Thoracic aorta (tissue), 2 donors: ENCODE measurements at regions not wholly inside any gene's neighbourhood (a gene's known extent, or its start where the extent isn't known, plus 50 kb on each side); places are given as distances from the start of the nearest gene placed in this dataset.

ENCODE experiments used
- ATAC-seq: fragments of 150-250 bp; one replicate; pipeline ENCODE4 v1.8.0; 2017; ENCODE audit warnings: low read depth; ENCODE audit not compliant: insufficient number of reproducible peaks, low FRiP score
- DNase-seq: peaks from one replicate; pipeline ENCODE4 v3.0.0-alpha.2; 2020; ENCODE audit warnings: low spot score
- H3K27ac ChIP-seq, 2 donors: fragments of 200-600 bp; sonication (generic); 1 replicate in 1 of 2; 2 replicates in 1 of 2; pipeline ENCODE4 v1.5.1; 2016; ENCODE audit warnings: mild to moderate bottlenecking in 2 of 2, moderate library complexity in 2 of 2
- H3K27me3 ChIP-seq: fragments of 200-600 bp; sonication (generic); replicated peaks from 2 replicates; pipeline ENCODE4 v1.6.0; 2016; ENCODE audit warnings: mild to moderate bottlenecking; ENCODE audit not compliant: insufficient read depth
- H3K36me3 ChIP-seq: fragments of 200-600 bp; sonication (generic); one replicate; pipeline ENCODE4 v1.5.1; 2016
- H3K4me1 ChIP-seq, 2 donors: fragments of 200-600 bp; sonication (generic); 1 replicate in 1 of 2; 2 replicates in 1 of 2; pipeline versions ENCODE4 v1.5.1 to v1.6.0; 2016; ENCODE audit warnings: low read depth in 2 of 2, mild to moderate bottlenecking in 1 of 2; ENCODE audit not compliant: control insufficient read depth in 1 of 2
- H3K4me3 ChIP-seq: fragments of 200-600 bp; sonication (generic); 2 replicates; pipeline ENCODE4 v1.5.1; 2016; ENCODE audit warnings: mild to moderate bottlenecking
- H3K9me3 ChIP-seq: fragments of 200-600 bp; sonication (generic); 2 replicates; pipeline ENCODE4 v1.5.1; 2016
- CTCF ChIP-seq: fragments of 200-600 bp; sonication (generic); IDR thresholded peaks from one replicate; pipeline ENCODE4 v1.5.1; 2019; ENCODE audit warnings: antibody characterized with exemption

- no peaks in the 10 kb centered on the region for H3K9me3 ChIP-seq
- H3K4me1 ChIP-seq: peaks cover 0 to 6% of the 10 kb centered on the region in 2 donors
- no peak for DNase-seq
- H3K4me3 ChIP-seq: no peak overlapping the region
- no peaks in the 10 kb centered on the region for H3K27me3 ChIP-seq
- TF ChIP-seq CTCF: no peak
- no peaks in the 10 kb centered on the region for H3K36me3 ChIP-seq
- ATAC-seq: no peak
- H3K27ac ChIP-seq: no peak overlapping the region
Measured at GRCh38 chr15:67901922-67902321, 62.1 kb upstream of the RNU6-1 start.

DNA sequence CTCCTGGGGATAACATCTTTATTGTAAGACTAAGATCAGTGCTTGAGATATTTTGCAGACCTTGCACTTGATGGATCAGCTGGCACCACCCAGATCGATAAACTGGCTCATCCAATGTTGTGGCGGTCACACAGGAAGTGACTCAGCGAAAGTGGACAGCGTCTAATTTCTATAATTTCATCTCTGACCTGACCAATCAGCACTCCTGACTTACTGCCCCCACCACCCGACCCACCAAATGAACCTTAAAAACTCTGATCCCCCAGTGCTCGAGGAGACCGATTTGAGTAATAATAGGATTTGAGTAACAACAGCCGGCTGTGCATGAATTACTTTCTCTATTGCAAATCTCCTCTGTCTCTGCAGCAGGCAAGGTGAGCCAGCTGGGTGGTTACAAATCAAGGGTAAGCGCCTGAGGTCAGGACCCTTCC is 62.7 kb upstream of the RNU6-1 start:
- no peaks in the 10 kb centered on the region for H3K36me3 ChIP-seq
- H3K27me3 ChIP-seq: no peaks in the 10 kb centered on the region
- no peak overlapping the region for H3K27ac ChIP-seq
- no peak for DNase-seq
- TF ChIP-seq CTCF: no peak
- H3K4me1 ChIP-seq: peaks cover 0 to 2% of the 10 kb centered on the region in 2 donors
- H3K4me3 ChIP-seq: no peak overlapping the region
- ATAC-seq: no peak
- no peaks in the 10 kb centered on the region for H3K9me3 ChIP-seq

DNA sequence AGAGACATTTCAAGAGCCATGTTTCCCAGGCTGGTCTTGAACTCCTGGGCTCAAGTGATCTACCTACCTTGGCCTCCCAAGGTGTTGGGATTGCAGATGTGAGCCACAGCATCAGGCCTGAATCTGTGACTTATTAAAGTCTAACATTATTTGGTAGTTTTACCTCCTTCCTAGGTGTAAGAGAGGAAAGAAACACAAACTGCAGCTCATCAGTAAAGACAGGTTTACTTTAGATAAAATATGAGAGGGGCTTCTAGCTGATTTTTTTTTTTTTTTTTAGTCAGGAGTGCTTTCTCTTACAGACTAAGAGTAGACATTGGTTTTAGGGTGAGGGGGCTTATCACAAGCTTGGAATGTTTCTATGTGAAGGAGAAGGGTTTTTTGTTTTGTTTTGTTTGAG is 63.9 kb upstream of the RNU6-1 start:
- Histone ChIP-seq H3K4me3 (no peak overlapping the region), H3K27ac (no peak overlapping the region), H3K9me3 (no peaks in the 10 kb centered on the region), H3K27me3 (no peaks in the 10 kb centered on the region), H3K36me3 (no peaks in the 10 kb centered on the region), H3K4me1 (no peaks in the 10 kb centered on the region)
- TF ChIP-seq CTCF: no peak
- DNase-seq: no peak
- ATAC-seq: no peak

DNA sequence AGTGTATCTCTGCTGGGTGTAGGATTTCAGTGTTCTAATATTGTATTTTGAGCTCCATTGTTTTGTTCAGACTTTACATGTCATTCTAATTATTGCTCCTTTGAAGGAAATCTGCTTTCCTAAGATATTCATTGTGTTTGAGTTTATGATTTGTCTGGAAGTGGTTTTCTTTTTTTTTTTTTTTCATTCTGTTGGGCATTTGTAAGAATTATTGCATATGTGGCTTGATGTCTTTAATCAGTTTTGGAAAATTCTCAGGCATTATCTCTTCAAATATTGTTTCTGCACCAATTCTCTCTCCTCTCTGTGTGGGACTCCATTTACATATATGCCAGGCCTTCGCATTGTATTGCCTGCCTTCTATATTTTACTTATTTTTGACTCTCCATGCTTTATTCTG is 65.8 kb upstream of the RNU6-1 start:
- no peak for DNase-seq
- no peaks in the 10 kb centered on the region for H3K36me3 ChIP-seq
- TF ChIP-seq CTCF: no peak
- ATAC-seq: no peak
- H3K9me3 ChIP-seq: no peaks in the 10 kb centered on the region
- no peaks in the 10 kb centered on the region for H3K4me1 ChIP-seq
- no peak overlapping the region for H3K4me3 ChIP-seq
- H3K27ac ChIP-seq: no peak overlapping the region
- no peaks in the 10 kb centered on the region for H3K27me3 ChIP-seq

DNA sequence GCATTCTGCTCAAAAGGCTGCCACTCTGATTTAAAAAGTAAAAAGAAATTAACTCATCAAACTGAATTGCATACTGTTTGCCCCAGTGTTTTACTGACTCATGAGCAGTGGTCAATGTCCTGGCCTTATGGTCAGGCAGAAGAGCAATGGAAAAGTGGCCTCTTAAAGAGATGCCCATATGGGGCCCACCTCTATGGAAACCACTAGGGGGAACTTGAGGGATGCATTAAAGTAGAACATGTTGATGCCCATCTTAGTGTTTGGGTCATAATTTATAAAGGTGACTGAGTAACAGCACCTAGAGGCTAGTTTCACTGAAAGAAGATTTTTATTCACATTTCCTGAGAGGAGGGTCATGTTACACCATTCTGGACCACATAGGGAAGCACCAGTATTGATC is 66.5 kb upstream of the RNU6-1 start:
- no peaks in the 10 kb centered on the region for H3K36me3 ChIP-seq
- peaks cover 3 to 7% of the 10 kb centered on the region in 2 donors for H3K4me1 ChIP-seq
- H3K9me3 ChIP-seq: no peaks in the 10 kb centered on the region
- no peak for TF ChIP-seq CTCF
- no peak for ATAC-seq
- no peak overlapping the region for H3K4me3 ChIP-seq
- no peak overlapping the region for H3K27ac ChIP-seq
- DNase-seq: no peak
- no peaks in the 10 kb centered on the region for H3K27me3 ChIP-seq
